ENCODE measurements at regions not wholly inside any gene's neighbourhood (a gene's known extent, or its start where the extent isn't known, plus 50 kb on each side); places are given as distances from the start of the nearest gene placed in this dataset.

DNA sequence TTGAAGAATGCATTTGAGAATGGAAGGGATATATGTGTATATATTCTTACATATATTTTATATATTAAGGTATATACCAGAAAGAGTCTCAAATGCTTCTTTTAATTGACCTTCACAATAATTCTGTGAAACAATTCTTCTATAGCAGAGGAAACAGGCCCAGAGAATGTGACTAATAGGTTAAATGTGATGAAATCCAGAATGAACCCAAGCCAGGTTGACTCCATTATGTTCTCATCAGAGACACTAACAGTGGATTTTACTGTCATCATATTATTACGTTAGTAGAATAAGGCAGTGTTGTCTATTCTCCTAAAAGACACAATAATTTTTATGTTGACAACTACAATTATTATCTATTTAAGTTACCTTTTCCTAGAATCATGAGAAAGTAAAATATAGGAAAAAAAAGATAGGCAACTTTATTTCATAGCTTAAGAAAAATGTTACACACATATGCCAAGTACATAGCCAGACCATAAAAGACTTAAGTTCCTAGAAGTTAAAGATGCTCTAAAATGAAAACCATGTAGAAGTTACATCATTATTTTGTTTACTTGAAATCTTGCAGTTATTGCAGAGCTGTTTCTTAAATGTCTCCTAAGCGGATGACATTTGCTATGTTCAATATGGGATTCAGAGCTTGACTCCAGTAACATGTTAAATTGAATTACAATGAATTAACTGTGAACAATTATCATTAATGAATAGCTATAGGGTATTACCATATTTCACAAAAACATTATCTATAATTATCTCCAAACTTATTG is 56.2 kb upstream of the ANKRD50 start:
- TF ChIP-seq, protein P1, sequence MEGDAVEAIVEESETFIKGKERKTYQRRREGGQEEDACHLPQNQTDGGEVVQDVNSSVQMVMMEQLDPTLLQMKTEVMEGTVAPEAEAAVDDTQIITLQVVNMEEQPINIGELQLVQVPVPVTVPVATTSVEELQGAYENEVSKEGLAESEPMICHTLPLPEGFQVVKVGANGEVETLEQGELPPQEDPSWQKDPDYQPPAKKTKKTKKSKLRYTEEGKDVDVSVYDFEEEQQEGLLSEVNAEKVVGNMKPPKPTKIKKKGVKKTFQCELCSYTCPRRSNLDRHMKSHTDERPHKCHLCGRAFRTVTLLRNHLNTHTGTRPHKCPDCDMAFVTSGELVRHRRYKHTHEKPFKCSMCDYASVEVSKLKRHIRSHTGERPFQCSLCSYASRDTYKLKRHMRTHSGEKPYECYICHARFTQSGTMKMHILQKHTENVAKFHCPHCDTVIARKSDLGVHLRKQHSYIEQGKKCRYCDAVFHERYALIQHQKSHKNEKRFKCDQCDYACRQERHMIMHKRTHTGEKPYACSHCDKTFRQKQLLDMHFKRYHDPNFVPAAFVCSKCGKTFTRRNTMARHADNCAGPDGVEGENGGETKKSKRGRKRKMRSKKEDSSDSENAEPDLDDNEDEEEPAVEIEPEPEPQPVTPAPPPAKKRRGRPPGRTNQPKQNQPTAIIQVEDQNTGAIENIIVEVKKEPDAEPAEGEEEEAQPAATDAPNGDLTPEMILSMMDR (IDR thresholded peaks at IDR 0.05), result no peak
- TF ChIP-seq POLR2A (IDR thresholded peaks at IDR 0.05), result no peak

Measured in transverse colon (tissue), 3 donors.